ENCODE measurements at regions not wholly inside any gene's neighbourhood (a gene's known extent, or its start where the extent isn't known, plus 50 kb on each side); places are given as distances from the start of the nearest gene placed in this dataset.

- H2AFZ ChIP-seq (ENCODE audit: insufficient read depth, low read depth, low read length, poor library complexity, severe bottlenecking) = no peak overlapping the region
- H3K27me3 Mint-ChIP-seq = peaks cover 16% of the 10 kb centered on the region
- no peak for ATAC-seq (ENCODE audit: low read depth)
- POLR2A ChIA-PET = no interaction called here
- H3K4me3 Mint-ChIP-seq = no peak overlapping the region
- no peaks in the 10 kb centered on the region for H3K36me3 ChIP-seq (replicated peaks in 1 of 2; ENCODE audit: control extremely low read depth in 1 of 2, control insufficient read depth in 1 of 2, extremely low read depth in 1 of 2, insufficient read depth in 2 of 2, low read length in 1 of 2)
- intact Hi-C loops (cut with micrococcal nuclease) = no loop called here
- no peak overlapping the region for H3K27ac ChIP-seq (ENCODE audit: low read length in 2 of 2)
- no peaks in the 10 kb centered on the region for H3K9me3 ChIP-seq (ENCODE audit: control extremely low read depth in 1 of 3, control insufficient read depth in 2 of 3, insufficient read depth in 1 of 3, low read length in 2 of 3)
- H3K9me3 Mint-ChIP-seq (ENCODE audit: insufficient read depth) = no peaks in the 10 kb centered on the region
- no peak overlapping the region for H3K4me3 ChIP-seq (ENCODE audit: control extremely low read depth in 1 of 5, extremely low read depth in 1 of 5, insufficient read depth in 1 of 5, low read depth in 2 of 5, low read length in 4 of 5)
- H4K20me1 ChIP-seq (ENCODE audit: control insufficient read depth, insufficient read depth, low read length, poor library complexity, severe bottlenecking) = no peaks in the 10 kb centered on the region
- no peaks in the 10 kb centered on the region for H3K4me1 Mint-ChIP-seq
- DNase-seq = no peak
- TF ChIP-seq CTCF (IDR thresholded peaks at IDR 0.05) (no peak), EZH2 (IDR thresholded peaks at IDR 0.05; ENCODE audit: borderline replicate concordance, insufficient read depth, low read depth, low read length, poor library complexity, severe bottlenecking) (no peak)
- no peaks in the 10 kb centered on the region for H3K27me3 ChIP-seq (replicated peaks in 1 of 4; ENCODE audit: control extremely low read depth in 1 of 4, control insufficient read depth in 3 of 4, insufficient read depth in 4 of 4, low read length in 3 of 4)
- H3K27ac Mint-ChIP-seq = no peak overlapping the region
- H3K79me2 ChIP-seq (ENCODE audit: control insufficient read depth, insufficient read depth, low read length) = no peaks in the 10 kb centered on the region
- CTCF ChIA-PET = no interaction called here
- H3K4me2 ChIP-seq (replicated peaks; ENCODE audit: low read depth, low read length, poor library complexity, severe bottlenecking) = no peak overlapping the region
- no peak overlapping the region for H3K9ac ChIP-seq (ENCODE audit: low read length)
- H3K4me1 ChIP-seq (ENCODE audit: control insufficient read depth in 2 of 2, insufficient read depth in 2 of 2, low read length in 2 of 2) = no peaks in the 10 kb centered on the region
These were observed 63.4 kb upstream of the DIAPH3 start for GRCh38 chr13:60227158-60227557.

GRCh38 chr13:60229708-60230272 is 66.1 kb upstream of the DIAPH3 start:
- H3K4me2 ChIP-seq (replicated peaks; ENCODE audit: low read depth, low read length, poor library complexity, severe bottlenecking) = no peak overlapping the region
- no CpG with 5 or more reads among the region's 1 CpG for WGBS (ENCODE audit: insufficient coverage)
- no peak overlapping the region for H3K4me3 Mint-ChIP-seq

More at GRCh38 chr13:60229708-60230272, 66.1 kb upstream of the DIAPH3 start:
- H3K36me3 ChIP-seq (replicated peaks in 1 of 2; ENCODE audit: control extremely low read depth in 1 of 2, control insufficient read depth in 1 of 2, extremely low read depth in 1 of 2, insufficient read depth in 2 of 2, low read length in 1 of 2) = no peaks in the 10 kb centered on the region
- no peak overlapping the region for H2AFZ ChIP-seq (ENCODE audit: insufficient read depth, low read depth, low read length, poor library complexity, severe bottlenecking)
- POLR2A ChIA-PET = no interaction called here
- no peak for ATAC-seq (ENCODE audit: low read depth)
- TF ChIP-seq CTCF (IDR thresholded peaks at IDR 0.05) = no peak
- Mint-ChIP-seq H3K4me1 (no peaks in the 10 kb centered on the region), H3K9me3 (ENCODE audit: insufficient read depth) (no peaks in the 10 kb centered on the region), H3K27ac (no peak overlapping the region), H3K27me3 (peaks cover 26% of the 10 kb centered on the region)
- no peaks in the 10 kb centered on the region for H3K4me1 ChIP-seq (ENCODE audit: control insufficient read depth in 2 of 2, insufficient read depth in 2 of 2, low read length in 2 of 2)
- H3K27me3 ChIP-seq (replicated peaks in 1 of 4; ENCODE audit: control extremely low read depth in 1 of 4, control insufficient read depth in 3 of 4, insufficient read depth in 4 of 4, low read length in 3 of 4) = peaks cover 0 to 4% (median 0%) of the 10 kb centered on the region in 4 experiments
- no peak for DNase-seq
- no peaks in the 10 kb centered on the region for H3K79me2 ChIP-seq (ENCODE audit: control insufficient read depth, insufficient read depth, low read length)
- no peak overlapping the region for H3K4me3 ChIP-seq (ENCODE audit: control extremely low read depth in 1 of 5, extremely low read depth in 1 of 5, insufficient read depth in 1 of 5, low read depth in 2 of 5, low read length in 4 of 5)
- CTCF ChIA-PET = no interaction called here
- intact Hi-C loops (cut with micrococcal nuclease) = no loop called here
- no peaks in the 10 kb centered on the region for H3K9me3 ChIP-seq (ENCODE audit: control extremely low read depth in 1 of 3, control insufficient read depth in 2 of 3, insufficient read depth in 1 of 3, low read length in 2 of 3)
- no peak overlapping the region for H3K27ac ChIP-seq (ENCODE audit: low read length in 2 of 2)
- no peak overlapping the region for H3K9ac ChIP-seq (ENCODE audit: low read length)
- H4K20me1 ChIP-seq (ENCODE audit: control insufficient read depth, insufficient read depth, low read length, poor library complexity, severe bottlenecking) = no peaks in the 10 kb centered on the region

Data from B cell (primary cell).